Ecto neural progenitor cell (in vitro differentiated cells): ENCODE measurements at regions not wholly inside any gene's neighbourhood (a gene's known extent, or its start where the extent isn't known, plus 50 kb on each side); places are given as distances from the start of the nearest gene placed in this dataset.

Source experiments
- DNase-seq: peaks from one replicate; pipeline ENCODE4 v3.0.0-alpha.2; 2018; ENCODE audit warnings: low spot score

- DNase-seq, result no peak
Observed at GRCh38 chr16:86151239-86151851, 252.4 kb downstream of the IRF8 start.

DNA sequence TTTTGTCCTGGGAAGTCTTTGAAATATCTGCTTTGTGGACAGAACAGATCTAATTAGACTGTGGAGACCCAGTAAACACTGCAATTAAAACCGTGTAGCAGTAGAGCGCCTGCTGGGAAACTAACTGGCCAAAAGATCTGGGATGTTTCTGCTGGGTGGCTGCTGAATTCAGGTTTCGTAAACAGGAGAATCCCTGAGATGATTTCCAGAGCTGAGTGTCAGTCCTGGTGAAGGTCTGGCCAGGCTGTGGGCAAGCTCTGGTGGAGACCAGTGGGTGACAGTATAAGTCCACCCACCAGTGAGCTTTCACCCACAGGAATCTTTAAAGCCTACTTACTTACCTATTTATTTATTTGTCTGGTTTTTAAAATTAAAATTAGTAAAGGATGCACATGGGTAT lies 257.2 kb downstream of the IRF8 start:
- no peak for DNase-seq

- DNase-seq, result no peak
Observed at GRCh38 chr16:86157616-86158247, 258.8 kb downstream of the IRF8 start.

- no peak for DNase-seq
Observed at GRCh38 chr16:86158688-86159360, 259.9 kb downstream of the IRF8 start.

DNA sequence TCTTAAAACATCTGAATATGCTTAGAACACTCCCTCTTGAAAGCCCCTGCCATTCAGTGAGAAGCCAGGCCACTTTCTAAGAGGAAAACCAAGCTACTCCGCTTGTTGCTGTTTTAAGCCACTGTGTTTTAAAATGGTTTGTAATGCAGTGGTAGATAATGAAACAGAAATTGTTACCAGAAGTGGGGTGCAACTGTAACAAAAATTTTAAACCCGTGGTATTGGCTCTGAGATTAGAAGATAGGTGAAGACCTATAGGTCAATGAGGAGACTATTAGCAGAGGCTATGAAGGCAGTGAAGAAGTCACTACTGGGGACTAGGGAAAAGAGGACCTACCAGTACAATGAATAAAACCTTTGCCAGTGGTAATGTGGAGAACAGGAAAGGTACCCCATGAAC lies 266.5 kb downstream of the IRF8 start:
- no peak for DNase-seq

GRCh38 chr16:86166414-86166813 lies 267.5 kb downstream of the IRF8 start:
- no peak for DNase-seq

GRCh38 chr16:86167061-86167460 lies 268.1 kb downstream of the IRF8 start:
- no peak for DNase-seq

DNA sequence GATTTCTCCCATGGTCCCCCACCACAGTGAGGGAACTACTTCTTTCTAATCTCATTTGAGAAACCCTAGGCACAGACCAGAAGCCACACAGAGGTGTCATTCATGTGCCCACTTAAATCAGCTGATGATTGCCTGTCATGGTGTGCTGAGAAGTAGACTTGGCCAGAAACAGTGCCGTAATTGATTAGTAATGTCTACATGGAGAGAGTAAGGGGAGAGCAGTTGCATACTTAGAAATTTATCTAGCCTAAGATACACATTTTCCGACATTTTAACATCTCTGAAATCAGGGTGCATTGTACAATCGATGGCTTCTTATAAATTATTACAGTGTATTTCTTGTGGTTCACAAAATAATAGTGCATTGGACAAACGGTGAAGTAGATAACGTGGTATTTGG lies 271.8 kb downstream of the IRF8 start:
- DNase-seq, result no peak

DNA sequence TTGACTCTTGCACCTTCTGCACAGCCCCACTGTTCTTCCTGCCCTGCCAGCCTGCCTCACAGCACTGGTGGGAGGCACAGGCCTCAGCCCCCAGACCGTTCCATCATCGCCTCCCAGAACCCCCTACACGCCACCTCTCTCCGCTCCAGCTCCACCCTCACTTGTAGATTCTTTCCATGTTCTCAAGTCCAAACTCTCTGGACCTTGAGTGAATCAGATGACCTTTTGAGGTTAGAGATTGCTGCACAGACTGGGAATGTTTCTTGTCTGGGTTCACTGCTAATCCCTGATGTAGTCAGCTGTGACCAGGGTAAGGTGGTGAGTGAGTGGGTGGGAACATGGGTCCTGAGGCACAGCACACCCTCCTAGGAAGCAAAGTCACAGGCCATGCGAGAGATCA lies 272.4 kb downstream of the IRF8 start:
- DNase-seq, result no peak

DNA sequence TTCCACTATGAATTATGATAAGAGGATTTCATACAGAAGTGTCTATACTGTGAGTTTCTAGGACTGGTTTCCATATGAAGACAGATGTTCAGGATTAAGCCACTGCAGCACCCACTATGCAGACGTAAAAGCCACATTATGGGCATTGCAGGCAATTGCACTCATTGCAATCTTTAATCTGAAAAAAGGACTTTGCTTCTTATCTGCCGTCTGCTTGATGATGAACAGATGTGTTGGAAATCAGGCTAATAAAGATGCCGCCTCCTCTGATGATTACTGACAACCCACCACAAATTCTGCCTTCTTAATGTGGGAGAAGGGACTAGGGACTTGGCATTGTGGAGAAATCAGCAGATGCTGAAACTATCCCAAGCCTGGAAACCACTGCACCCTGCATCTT lies 276.9 kb downstream of the IRF8 start:
- DNase-seq, result no peak

DNA sequence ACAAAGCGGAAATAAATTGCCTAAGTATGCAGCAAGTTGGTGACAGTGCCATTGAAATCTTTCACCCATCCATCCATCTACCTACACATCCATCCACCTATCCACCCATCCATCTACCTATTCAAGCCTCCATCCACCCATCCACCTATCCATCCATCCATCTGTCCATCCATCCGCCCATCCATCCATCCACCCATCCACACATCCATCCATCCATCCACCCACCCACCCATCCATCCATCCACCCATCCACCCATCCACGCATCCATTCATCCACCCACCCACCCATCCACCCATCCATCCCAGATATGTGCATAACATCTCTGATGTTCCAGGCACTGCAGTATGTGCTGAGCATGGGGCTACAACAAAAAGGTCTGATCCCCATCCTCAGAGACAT lies 277.5 kb downstream of the IRF8 start:
- no peak for DNase-seq

- no peak for DNase-seq
Observed at GRCh38 chr16:86180244-86180643, 281.3 kb downstream of the IRF8 start.

DNA sequence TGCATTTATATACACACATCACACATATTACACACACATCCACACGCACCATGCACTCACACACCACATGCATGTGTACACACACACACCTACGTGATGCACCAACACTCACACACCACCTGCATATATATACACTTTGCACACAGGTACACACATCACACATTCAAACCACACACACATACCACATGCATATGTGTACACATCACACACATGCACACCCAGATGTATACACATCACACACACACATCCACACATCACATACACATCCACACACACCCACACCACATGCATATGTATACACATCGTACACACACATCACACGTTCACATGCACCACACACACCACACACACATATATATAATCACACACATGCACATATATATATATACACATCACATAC lies 281.8 kb downstream of the IRF8 start:
- no peak for DNase-seq

DNA sequence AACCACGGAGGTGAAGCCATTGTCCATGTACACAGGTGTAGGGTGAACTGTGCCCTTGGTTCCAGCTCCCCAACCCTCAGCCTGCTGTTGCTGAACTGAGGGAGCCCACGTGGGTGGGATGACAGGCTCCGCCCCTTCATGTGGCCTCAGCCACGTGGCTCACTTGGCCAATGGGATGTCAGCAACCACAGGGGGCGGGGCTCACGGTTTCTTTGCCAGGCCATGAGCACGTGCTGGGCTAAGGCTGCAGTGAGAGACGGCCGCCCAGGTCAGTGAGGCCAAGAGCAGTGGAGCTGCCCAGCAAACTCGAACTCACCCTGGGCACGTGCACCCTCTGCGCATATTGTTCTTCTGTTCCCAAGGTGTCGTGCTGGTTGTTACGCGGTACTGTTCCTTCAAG lies 282.6 kb downstream of the IRF8 start:
- DNase-seq, result no peak

DNA sequence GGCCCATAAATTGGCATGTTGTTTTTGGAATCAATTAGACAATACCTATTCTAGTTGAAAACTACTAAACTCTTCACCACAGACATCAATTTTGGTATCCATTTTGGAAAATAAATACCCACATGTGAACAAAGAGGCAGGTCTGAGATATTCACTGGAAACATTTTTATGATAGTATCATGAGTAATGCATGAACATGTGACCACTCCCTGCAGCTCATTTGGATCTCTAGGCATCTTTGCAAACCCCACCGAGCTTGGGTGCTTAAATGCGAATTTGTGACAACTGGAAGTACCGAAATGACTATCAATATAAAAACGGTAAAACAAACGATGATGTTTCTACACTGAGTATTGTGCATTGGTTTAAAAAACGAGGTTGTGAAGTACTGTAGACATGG lies 285.2 kb downstream of the IRF8 start:
- no peak for DNase-seq

GRCh38 chr16:86185089-86185488 lies 286.1 kb downstream of the IRF8 start:
- no peak for DNase-seq

GRCh38 chr16:86186313-86186712 lies 287.4 kb downstream of the IRF8 start:
- no peak for DNase-seq

DNA sequence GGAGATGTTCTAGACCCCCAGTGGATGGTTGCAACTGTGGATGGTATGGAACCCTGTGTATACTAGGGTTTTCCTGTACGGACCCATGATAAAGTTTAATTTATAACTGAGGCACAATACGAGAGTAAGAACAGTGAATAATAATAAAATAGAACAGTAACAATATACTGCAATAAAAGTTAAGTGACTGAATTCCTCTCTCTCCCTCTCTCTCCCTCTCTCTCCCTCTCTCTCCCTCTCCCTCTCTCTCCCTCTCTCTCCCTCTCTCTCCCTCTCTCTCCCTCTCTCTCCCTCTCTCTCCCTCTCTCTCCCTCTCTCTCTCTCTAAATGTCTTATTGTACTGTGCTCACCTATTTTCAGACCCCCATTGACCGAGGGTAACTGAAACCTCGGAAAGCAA lies 291.0 kb downstream of the IRF8 start:
- no peak for DNase-seq

- DNase-seq, result no peak
Observed at GRCh38 chr16:86191663-86192062, 292.7 kb downstream of the IRF8 start.

- no peak for DNase-seq
Observed at GRCh38 chr16:86193528-86194193, 294.7 kb downstream of the IRF8 start.

DNA sequence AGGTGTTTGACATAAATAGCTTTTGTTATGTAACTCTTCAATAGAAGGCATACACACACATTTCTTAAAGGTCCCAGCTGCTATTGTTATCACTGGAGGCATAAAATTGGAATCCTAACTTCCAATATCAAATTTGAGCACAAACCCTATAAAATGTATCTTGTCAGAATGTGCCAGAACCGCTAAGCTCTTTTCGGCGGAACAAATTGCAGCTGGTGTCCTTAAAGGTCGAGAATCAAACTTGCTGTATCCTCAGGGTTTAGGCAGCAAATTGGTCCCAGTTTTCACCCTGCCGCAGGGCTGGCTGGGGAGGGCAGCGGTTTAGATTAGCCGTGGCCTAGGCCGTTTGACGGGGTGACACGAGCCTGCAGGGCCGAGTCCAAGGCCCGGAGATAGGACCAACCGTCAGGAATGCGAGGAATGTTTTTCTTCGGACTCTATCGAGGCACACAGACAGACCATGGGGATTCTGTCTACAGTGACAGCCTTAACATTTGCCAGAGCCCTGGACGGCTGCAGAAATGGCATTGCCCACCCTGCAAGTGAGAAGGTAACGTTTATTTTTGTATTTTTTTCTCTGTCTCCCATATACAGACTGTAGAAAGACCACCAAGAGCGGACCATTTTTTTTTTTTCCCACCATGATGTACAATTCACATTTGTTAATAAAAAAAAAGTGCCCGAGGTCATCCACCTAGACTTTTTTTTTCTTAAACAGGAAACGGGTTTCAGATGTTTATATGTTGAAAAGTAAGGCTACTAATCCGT lies 297.1 kb downstream of the IRF8 start:
- peak; percentile 80 for DNase-seq

DNA sequence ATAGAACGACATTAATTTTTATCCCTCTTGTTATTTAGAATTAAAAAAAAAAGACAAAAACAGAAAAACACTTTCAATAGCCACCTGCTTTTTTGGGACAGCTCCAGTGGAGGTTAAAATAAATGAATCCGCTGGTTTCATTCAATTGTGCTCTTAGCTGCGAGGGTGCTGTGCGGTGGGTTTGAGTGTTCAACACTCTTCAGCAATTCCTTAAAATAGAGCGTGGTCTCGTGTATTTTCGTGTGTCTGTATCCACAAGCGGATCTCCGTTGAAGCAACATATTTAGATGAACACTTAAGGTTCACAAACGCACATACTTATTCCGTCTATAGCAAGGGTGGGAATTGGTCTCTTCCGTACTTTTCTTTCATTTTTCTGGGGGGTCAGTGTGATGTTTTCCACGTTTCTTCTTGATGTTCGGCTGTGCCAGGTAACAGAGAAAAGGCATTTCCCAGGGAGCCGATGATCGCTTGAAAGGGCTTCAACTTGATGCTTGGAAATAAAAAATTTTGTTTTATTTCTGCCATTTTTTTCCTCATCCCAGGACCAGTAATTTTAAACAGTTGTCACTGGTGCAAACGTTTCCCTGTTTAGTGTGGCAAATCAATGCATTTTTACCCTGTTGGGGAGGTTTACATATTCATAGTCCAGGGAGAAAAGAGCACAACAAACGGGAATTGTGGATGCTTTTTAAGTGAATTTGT lies 297.9 kb downstream of the IRF8 start:
- no peak for DNase-seq
